ENCODE measurements at regions not wholly inside any gene's neighbourhood (a gene's known extent, or its start where the extent isn't known, plus 50 kb on each side); places are given as distances from the start of the nearest gene placed in this dataset.

- H3K4me3 ChIP-seq (ENCODE audit: low read depth, low read length), result no peak overlapping the region
- H3K36me3 ChIP-seq (ENCODE audit: control insufficient read depth, insufficient read depth, low read length), result no peaks in the 10 kb centered on the region
- H3K27me3 ChIP-seq (ENCODE audit: control insufficient read depth, insufficient read depth, low read length), result no peaks in the 10 kb centered on the region
- ChIA-PET CTCF (no interaction called here), POLR2A (no interaction called here)
- DNase-seq (ENCODE audit: low read depth), result no peak
- TF ChIP-seq CTCF (IDR thresholded peaks at IDR 0.05; ENCODE audit: insufficient read depth, low read depth, low read length), result no peak
Measured at GRCh38 chr20:48432494-48432832, 395.3 kb downstream of the PREX1 start.

- ChIA-PET POLR2A (no interaction called here), CTCF (no interaction called here)
- no peak for DNase-seq (ENCODE audit: low read depth)
- Histone ChIP-seq H3K36me3 (ENCODE audit: control insufficient read depth, insufficient read depth, low read length) (no peaks in the 10 kb centered on the region), H3K4me3 (ENCODE audit: low read depth, low read length) (no peak overlapping the region), H3K27me3 (ENCODE audit: control insufficient read depth, insufficient read depth, low read length) (no peaks in the 10 kb centered on the region)
- no peak for TF ChIP-seq CTCF (IDR thresholded peaks at IDR 0.05; ENCODE audit: insufficient read depth, low read depth, low read length)
Measured at GRCh38 chr20:48431653-48432493, 395.9 kb downstream of the PREX1 start.

- Histone ChIP-seq H3K27me3 (ENCODE audit: control insufficient read depth, insufficient read depth, low read length) (no peaks in the 10 kb centered on the region), H3K36me3 (ENCODE audit: control insufficient read depth, insufficient read depth, low read length) (no peaks in the 10 kb centered on the region), H3K4me3 (ENCODE audit: low read depth, low read length) (no peak overlapping the region)
- ChIA-PET POLR2A (no interaction called here), CTCF (no interaction called here)
- no peak for DNase-seq (ENCODE audit: low read depth)
- no peak for TF ChIP-seq CTCF (IDR thresholded peaks at IDR 0.05; ENCODE audit: insufficient read depth, low read depth, low read length)
Measured at GRCh38 chr20:48426630-48427029, 401.2 kb downstream of the PREX1 start.

GRCh38 chr20:48425817-48426612 is 401.8 kb downstream of the PREX1 start:
- no peak for TF ChIP-seq CTCF (IDR thresholded peaks at IDR 0.05; ENCODE audit: insufficient read depth, low read depth, low read length)
- Histone ChIP-seq H3K4me3 (ENCODE audit: low read depth, low read length) (no peak overlapping the region), H3K36me3 (ENCODE audit: control insufficient read depth, insufficient read depth, low read length) (no peaks in the 10 kb centered on the region), H3K27me3 (ENCODE audit: control insufficient read depth, insufficient read depth, low read length) (no peaks in the 10 kb centered on the region)
- ChIA-PET POLR2A (no interaction called here), CTCF (no interaction called here)
- no peak for DNase-seq (ENCODE audit: low read depth)

- ChIA-PET CTCF (no interaction called here), POLR2A (no interaction called here)
- no peak for DNase-seq (ENCODE audit: low read depth)
- TF ChIP-seq CTCF (IDR thresholded peaks at IDR 0.05; ENCODE audit: insufficient read depth, low read depth, low read length), result no peak
- no peaks in the 10 kb centered on the region for H3K36me3 ChIP-seq (ENCODE audit: control insufficient read depth, insufficient read depth, low read length)
- H3K27me3 ChIP-seq (ENCODE audit: control insufficient read depth, insufficient read depth, low read length), result no peaks in the 10 kb centered on the region
- no peak overlapping the region for H3K4me3 ChIP-seq (ENCODE audit: low read depth, low read length)
Measured at GRCh38 chr20:48425321-48425720, 402.5 kb downstream of the PREX1 start.
